Pons (tissue), 1 donor: ENCODE measurements at regions not wholly inside any gene's neighbourhood (a gene's known extent, or its start where the extent isn't known, plus 50 kb on each side); places are given as distances from the start of the nearest gene placed in this dataset.
"Not testable (repeated sequence)": the region's sequence is repeated elsewhere in the genome, so short reads cannot be mapped to it uniquely, and the experiment has no call there.

ENCODE experiments used
- DNase-seq: peaks from one replicate; pipeline ENCODE4 v3.0.0-alpha.2; 2016; ENCODE audit warnings: low spot score

DNA sequence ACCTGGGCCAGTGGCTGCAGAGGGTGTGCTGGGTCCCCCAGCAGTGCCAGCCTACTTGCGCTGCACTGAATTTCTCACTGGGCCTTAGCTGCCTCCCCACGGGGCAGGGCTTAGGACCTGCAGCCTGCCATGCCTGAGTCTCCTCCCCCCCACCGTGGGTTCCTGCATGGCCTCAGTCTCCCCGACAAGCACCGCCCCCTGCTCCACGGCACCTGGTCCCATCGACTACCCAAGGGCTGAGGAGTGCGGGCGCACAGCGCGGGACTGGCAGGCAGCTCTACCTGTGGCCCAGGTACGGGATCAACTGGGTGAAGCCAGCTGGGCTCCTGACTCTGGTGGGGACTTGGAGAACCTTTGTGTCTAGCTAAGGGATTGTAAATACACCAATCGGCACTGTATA is 1143.6 kb downstream of the OTOL1 start:
- not testable (repeated sequence) for DNase-seq

DNA sequence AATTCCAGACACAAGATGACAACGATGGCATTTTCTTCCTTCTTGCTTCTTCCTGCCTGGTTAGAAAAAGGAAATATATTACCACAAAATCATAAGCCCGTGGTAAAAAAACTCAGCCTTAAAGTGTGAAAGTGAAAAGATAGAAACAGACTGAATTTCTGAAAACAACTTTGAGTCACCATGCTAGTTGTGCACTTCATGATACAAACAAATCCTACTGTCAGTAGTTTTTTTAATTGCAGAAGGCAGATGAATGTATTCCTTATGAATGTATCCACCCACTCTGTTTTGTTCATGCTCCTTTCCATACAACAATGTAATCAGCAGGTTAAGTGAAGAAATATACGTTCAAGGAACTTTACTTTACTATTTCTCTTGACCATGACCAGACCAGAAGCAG is 1144.7 kb downstream of the OTOL1 start:
- DNase-seq: no peak

DNA sequence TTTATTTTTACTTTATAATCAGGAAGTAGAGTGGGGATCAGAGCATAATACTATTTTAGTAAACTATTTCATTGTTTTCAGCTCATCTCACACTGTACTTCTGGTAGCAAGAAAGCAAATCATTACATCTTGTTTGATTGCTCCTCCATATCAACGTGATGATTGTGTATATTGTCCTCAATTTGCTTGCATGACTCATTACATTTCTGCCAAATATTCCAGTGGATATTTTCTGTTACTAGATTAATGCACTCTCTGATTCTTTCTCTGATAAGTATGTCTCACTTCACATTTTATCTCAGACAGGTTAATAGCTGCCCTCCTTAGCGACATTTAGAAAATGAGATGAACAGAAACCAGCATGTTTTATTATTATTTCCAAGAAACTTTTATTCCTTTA is 1145.3 kb downstream of the OTOL1 start:
- DNase-seq: no peak

- DNase-seq: no peak
Observed at GRCh38 chr3:162643245-162643644, 1146.6 kb downstream of the OTOL1 start.

GRCh38 chr3:162647321-162647720 is 1150.7 kb downstream of the OTOL1 start:
- DNase-seq: no peak

- no peak for DNase-seq
Observed at GRCh38 chr3:162658003-162658402, 1161.4 kb downstream of the OTOL1 start.

- DNase-seq: no peak
Observed at GRCh38 chr3:162665684-162666391, 1169.2 kb downstream of the OTOL1 start.

DNA sequence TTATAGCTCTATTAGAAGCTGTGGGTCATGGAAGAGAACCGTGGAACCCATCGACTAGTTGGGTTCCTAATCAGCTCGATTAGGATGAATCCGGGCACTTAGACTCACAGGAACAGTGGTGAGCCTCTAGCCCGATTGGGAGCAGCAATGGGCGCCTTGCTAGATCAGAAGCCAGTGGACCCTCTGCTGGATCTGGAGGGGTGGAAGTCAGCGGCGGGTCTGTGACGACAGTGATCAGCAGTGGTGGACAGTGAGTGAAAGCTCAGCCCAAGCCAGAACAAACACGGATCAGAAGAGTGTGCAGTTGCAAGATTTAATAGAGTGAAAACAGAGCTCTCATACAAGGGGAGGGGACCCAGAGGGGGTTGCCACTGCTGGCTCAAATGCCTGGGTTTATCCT is 1170.2 kb downstream of the OTOL1 start:
- DNase-seq: no peak

DNA sequence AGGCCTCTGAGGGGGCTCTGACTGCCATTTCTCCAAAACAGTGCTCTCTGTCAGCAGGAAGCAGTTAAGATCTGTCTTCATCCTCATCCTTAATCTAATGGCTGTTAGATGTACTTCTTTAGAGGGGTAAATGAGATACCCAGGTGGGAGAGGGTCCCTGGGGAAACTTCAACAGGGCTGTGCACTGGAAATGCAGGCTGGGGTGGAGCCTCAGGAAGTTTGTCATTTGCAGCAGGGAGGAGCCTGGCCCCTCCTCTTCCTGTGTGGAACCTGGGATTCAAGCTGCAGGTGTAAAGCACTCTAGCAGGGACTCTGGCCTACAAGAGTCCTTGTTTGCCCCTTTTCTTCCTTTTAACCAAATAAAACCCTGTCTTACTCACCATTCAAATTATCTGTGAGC is 1173.6 kb downstream of the OTOL1 start:
- no peak for DNase-seq

DNA sequence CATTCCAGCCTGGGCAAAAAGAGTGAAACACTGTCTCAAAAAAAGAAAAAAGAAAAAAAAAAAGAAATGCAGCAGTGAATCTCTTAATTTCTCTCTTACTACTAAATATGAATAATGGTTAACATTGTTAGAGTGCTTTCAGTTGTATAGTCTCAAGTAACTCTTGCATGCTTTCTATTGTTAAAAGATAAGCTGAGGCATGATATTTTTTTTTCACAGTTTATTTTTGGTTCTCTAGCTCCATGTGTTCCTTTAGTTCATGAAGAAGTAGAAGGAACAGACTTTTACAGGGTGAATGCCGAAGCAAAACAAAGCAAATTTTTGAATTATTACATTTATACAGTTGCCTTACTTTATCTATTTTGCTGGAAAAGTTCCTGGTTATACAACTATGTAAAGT is 1180.9 kb downstream of the OTOL1 start:
- DNase-seq: no peak

DNA sequence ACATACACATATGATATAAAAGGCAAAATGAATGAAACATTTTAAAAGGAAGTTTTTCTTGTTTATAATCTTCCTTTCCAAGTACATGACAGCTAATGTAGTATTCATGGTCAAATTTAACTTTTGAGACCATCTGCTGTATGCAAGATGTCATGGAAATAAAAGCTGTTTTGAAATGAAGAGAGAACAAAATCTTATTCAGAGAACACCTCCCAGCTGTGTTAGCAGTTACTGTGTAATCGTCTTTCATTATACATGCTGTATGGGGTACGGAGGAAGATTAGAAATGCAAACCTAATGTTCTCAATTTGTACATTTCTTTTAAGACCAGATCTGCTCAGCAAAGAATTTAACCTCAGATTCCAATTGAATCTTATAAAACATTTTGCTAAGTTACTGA is 1182.3 kb downstream of the OTOL1 start:
- DNase-seq: no peak

DNA sequence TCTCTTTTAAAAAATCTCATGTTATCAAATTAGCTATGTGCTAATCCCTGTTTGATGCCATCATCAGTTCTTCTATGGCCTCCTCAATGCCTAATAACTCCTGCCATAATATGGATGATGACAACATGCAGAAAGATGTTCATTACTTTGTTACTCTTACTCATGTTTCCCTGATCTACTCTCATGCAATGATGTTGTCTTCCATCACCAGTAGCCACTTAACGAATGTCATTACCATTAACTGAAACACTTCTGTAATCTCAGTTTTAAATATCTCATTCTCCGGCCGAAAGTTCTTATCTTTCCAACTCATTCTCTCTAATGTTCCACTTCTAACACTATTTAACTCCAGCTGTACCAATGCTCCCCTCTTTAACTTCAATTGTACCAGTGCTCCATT is 1187.7 kb downstream of the OTOL1 start:
- DNase-seq: no peak

DNA sequence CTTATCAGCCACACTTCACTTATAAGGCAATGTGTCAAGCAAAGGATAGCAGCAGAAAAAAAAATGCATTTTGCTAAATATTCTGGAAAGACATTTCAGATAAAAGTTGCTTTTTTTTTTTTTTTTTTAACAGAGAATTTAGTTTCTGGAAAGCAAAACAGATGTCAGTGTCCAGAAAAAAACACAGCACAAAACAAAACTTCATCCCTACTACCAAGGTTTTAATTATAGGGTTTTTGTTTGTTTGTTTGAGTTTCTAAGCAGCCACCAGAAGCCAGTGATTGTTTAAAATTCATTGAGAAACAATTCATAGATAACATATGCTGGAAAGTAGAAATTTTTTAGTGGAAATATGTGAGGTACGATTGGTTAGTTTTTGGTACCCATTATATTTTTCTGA is 1202.7 kb downstream of the OTOL1 start:
- DNase-seq: no peak

GRCh38 chr3:162701211-162701610 is 1204.6 kb downstream of the OTOL1 start:
- no peak for DNase-seq

DNA sequence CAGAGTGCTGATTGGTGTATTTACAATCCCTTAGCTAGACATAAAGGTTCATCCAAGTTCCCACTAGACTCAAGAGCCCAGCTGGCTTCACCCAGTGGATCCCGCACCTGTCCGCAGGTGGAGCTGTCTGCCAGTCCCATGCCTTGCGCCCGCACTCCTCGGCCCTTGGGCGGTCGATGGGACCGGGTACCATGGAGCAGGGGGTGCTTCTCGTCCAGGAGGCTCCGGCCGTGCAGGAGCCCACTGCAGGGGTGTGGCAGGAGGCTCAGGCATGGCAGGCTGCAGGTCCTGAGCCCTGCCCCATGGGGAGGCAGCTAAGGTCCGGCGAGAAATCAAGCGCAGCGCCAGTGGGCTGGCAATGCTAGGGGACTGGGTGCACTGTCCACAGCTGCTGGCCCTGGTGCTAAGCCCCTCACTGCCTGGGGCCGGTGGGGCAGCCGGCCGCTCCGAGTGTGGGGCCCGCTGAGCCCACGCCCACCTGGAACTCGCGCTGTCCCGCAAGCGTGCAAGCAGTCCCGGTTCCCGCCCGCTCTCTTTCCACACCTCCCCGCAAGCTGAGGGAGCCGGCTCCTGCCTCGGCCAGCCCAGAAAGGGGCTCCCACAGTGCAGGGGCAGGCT is 1206.3 kb downstream of the OTOL1 start:
- no peak for DNase-seq

DNA sequence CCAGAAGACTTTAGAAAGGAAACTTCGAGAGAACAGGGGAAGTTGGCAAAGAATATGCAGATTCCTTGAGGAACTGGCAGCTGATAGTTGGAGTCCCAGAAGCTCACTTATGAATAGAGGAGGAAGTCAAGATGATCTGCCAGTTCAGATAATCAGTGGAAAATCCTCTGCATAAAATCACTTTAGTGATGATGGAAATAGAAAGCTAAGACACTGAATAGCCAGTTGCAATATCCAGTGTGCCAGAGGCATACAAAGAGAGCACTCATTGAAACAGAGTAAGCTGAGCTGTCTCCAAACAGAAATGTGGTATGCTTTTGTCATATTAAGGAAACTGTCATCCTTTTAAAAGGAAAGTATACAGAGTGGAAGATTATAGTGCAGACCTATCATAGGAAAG is 1207.6 kb downstream of the OTOL1 start:
- DNase-seq: peak; percentile 73

DNA sequence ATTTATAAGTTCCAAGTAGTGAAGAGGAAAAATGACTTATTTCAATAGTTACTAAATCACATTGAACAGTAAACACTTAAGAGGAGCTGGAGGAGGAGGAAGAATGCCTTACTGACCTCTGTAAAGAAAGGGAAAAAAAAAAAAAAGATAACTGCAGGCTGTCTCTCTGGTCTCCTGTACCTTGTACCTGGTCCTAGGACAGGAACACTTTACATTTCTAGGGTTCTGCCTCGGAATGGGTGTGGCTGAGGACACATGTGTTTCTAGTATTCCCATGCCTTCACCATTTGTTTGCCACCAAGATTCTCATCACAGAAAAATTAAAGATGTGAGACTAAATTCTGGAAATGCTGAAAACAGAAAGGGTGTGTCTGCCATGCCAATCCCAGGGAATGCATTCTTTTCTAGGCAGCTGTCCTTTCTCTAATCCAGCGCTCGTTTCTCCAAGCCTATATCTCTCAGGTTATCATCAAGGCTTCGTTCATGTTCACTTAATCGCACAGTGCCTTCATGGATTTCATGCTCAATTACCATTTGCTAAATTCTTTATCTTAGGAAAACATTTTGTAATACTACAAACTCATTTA is 1208.3 kb downstream of the OTOL1 start:
- DNase-seq: no peak

GRCh38 chr3:162708394-162708793 is 1211.8 kb downstream of the OTOL1 start:
- not testable (repeated sequence) for DNase-seq

DNA sequence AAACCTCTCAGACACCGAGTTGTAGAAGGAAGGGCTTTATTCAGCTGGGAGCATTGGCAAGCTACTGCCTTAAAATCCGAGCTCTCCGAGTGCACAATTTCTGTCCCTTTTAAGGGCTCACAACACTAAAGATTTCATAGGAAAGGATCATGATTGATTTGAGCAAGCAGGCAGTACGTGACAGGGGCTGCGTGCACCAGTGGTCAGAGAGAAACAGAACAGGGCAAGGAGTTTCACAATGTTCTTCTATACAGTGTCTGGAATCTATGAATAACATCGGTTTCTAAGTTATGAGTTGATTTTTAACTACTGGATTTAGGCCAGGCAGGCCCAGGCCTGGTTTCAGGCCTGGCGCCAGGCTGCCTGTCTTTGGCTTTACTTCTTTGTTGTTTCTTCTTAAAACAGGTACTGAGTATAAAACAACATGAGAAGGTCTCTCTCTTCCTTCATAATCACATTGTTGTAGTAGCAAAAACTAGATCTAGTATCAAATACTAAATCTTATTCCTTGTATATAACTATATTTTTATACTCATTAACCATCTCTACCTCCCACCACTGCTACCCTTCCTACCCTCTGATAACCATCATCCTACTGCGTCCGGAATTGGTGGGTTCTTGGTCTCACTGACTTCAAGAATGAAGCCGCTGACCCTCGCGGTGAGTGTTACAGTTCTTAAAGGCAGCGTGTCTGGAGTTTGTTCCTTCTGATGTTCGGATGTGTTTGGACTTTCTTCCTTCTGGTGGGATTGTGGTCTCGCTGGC is 1212.5 kb downstream of the OTOL1 start:
- not testable (repeated sequence) for DNase-seq

- DNase-seq: no peak
Observed at GRCh38 chr3:162710332-162711112, 1213.9 kb downstream of the OTOL1 start.

DNA sequence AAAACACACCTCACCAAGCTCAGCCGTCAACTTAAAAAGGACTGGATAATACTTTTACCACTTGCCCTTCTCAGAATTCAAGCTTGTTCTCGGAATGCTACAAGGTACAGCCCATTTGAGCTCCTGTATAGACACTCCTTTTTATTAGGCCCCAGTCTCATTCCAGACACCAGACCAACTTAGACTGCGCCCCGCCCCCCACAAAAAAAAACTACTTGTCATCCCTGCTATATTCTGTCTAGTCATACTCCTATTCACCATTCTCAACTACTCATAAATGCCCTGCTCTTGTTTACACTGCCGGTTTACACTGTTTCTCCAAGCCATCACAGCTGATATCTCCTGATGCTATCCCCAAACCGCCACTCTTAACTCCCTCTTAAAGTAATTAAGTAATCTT is 1220.5 kb downstream of the OTOL1 start:
- DNase-seq: not testable (repeated sequence)

- peak; percentile 15 for DNase-seq
Observed at GRCh38 chr3:162718697-162719096, 1222.1 kb downstream of the OTOL1 start.
